LNCAP (cell line): ENCODE measurements at regions not wholly inside any gene's neighbourhood (a gene's known extent, or its start where the extent isn't known, plus 50 kb on each side); places are given as distances from the start of the nearest gene placed in this dataset.

ENCODE experiments used
- CTCF ChIP-seq: fragments of 450-650 bp; IDR thresholded peaks from 2 replicates; pipeline ENCODE4 v1.5.1; 2017; ENCODE audit warnings: mild to moderate bottlenecking

GRCh38 chrX:39438603-39439602 lies 637.6 kb downstream of the MID1IP1 start:
- no peak for TF ChIP-seq CTCF

- TF ChIP-seq CTCF: no peak
Measured at GRCh38 chrX:39439906-39440798, 638.9 kb downstream of the MID1IP1 start.

GRCh38 chrX:39440799-39441284 lies 639.6 kb downstream of the MID1IP1 start:
- no peak for TF ChIP-seq CTCF

- no peak for TF ChIP-seq CTCF
Measured at GRCh38 chrX:39442332-39442731, 641.1 kb downstream of the MID1IP1 start.

GRCh38 chrX:39443240-39443639 lies 642.0 kb downstream of the MID1IP1 start:
- TF ChIP-seq CTCF: no peak

- peak; percentile 46; the same call in 1 of the 2 replicates for TF ChIP-seq CTCF
Measured at GRCh38 chrX:39445336-39445735, 644.1 kb downstream of the MID1IP1 start.

- no peak for TF ChIP-seq CTCF
Measured at GRCh38 chrX:39449352-39449751, 648.1 kb downstream of the MID1IP1 start.
